Right renal pelvis (tissue), 4 donors: ENCODE measurements at regions not wholly inside any gene's neighbourhood (a gene's known extent, or its start where the extent isn't known, plus 50 kb on each side); places are given as distances from the start of the nearest gene placed in this dataset.

Experiments
- DNase-seq, 4 donors: peaks; one replicate each; pipeline ENCODE4 v3.0.0-alpha.2; 2013; ENCODE audit warnings: low read depth in 4 of 4, low spot score in 3 of 4, missing footprints in 1 of 4

GRCh38 chr3:69540706-69541581, 155.1 kb upstream of the FRMD4B start:
- peak in 1 of 4 donors; percentile 30 for DNase-seq

DNA sequence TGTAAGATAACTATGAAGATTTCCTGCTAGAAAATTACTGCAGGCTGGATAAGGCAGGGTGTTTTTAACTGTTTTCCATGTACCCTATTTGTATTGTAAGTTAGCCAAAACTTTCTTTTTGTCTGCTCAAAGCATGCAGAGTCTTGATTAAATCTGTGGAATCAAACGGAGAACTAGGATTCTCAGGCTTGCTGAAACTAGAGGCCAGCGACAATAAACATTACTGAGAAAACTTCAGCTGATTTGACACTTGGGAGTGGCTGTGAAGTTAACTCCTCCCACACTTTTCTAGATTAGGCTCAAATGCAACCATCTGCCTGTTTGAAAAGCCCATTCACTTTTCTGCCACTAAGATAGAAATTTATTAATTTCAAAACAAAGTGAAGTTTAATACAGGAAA, 153.2 kb upstream of the FRMD4B start:
- DNase-seq: no peak

DNA sequence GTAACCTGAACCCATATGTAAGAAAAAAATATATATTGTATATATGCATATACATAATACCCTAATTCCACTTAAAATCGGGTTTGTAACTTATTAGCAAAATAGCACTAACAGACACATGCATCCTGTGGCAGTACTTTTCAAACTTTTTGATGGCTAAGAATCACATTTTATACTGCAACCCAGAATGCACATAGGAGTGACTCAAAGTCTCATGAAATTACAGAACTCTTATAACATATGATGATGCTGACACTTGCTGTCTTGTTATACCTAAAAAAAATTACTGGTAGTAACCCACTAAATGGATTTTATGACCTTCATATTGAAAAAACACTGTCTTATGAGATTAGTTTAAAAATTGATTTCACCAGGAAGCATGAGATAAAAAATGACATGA, 152.4 kb upstream of the FRMD4B start:
- no peak for DNase-seq

DNA sequence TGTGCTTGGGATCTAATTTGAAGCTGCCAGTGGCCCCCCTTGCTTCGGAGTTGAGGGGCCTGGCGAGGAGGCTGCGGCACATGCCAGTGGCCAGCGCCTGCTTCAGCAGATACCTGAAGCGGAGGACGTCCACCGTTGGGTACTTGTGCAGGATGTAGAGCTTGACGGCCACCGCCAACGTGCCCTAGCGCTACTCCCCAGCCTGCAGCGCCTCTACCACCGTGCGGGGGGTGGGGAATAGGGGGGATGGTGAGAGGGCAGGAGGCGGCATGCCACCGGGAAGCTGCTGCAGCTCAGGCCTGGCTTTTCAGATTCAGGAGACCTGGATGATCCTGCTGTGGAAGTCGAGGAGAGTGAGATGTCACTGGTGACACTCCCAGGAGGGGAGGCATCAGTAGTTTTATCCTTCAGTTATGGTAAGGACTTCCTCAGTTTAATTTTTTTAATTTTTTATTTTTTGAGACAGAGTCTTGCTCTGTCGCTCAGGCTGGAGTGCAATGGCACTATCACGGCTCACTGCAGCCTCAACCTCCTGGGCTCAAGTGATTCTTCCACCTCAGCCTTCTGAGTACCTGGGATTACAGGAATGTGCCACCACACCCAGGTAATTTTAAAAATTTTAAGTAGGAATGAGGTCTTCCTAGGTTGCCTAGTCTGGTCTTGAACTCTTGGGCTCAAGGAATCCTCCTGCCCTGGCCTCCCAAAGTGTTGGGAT, 150.6 kb upstream of the FRMD4B start:
- no peak for DNase-seq

DNA sequence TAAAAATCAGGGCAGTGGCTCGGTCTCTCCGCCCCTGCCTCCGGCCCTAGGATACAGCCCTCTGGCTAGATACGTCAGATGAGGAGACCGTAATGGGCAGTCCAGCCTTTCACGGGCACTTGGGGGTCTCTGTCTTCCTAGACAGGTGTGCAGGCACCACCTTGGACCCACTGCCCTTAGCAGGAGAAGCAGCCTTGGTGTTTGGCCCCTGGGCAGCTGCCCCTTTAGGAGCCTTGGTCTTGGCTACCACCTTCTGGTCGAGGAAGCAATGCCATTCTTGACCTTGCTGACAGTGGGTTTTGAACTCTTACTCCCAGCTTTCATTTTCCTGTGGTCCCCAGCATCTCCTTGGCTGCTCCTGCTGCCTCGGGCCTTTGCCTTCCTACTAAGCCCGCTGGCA, 149.7 kb upstream of the FRMD4B start:
- no peak for DNase-seq

DNA sequence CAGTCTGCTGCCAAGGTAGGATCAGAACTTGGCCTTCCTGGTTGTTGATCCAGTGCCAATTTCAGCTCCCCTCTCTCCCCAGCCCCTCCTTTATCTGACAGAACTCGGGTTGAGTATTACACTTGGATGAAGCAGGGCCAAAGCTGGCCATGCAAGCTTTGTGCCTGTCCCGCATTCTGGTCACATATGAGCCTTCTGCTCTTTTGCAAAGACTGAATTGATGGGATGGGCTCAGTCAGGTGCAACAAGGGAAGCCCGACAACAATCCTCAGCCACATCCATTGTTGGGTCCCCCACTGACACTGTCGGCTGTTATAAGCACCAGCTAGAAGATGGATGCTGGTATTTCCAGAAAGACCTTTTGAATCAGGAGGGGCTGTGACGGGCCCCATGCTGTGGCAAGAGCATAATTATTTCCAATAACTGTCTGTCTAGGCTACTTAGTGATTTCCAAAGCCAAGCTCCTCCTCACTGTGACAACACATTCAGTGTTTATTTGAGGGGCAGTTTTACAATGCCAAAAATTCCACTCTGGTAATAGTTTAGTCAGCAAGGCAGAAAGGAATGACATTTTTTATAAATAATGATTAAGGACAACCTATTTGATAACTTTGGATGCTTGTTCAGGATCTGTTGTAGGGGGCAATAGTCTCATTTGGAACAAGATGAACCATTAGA, 146.8 kb upstream of the FRMD4B start:
- no peak for DNase-seq

GRCh38 chr3:69531576-69532546, 146.0 kb upstream of the FRMD4B start:
- DNase-seq: no peak

DNA sequence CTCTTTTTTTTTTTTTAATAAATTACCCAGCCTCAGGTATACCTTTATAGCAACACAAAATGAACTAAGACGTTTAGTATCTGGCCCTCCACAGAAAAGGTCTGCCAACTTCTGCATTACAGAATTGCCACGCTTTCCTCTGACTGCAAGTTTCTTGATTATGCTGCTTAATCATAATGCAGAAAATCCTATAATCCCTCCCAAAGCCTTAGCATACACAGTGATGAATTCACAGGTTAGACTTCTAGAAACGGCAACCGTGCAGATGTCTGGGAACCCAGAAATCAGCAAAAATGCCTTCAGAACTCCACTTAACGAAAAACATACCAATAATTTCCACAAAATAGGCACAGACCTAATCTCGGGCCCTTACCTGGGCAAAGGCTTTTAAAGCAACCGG, 144.7 kb upstream of the FRMD4B start:
- DNase-seq: no peak

DNA sequence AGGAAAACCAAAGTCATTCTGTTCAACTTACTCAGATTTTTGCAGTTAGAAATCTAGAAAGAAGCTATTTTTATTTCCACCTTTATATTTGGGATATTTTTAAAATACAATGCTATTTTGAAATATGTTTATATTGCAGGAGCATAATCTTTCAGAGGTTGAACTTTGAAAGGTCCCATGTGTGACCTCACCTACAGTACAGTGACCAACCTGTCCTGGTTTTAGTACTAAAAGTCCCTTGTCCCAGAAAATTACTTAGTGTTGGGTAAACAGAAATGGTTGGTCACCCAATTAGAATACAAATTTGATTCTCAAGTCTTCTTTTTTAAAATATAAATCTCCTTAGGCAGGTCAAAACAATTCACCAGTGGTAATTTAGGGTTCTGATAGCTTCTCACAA, 141.6 kb upstream of the FRMD4B start:
- DNase-seq: no peak

- no peak for DNase-seq
These were observed 138.9 kb upstream of the FRMD4B start for GRCh38 chr3:69524816-69525215.

- no peak for DNase-seq
These were observed 135.4 kb upstream of the FRMD4B start for GRCh38 chr3:69521286-69521685.

- DNase-seq: no peak
These were observed 125.5 kb upstream of the FRMD4B start for GRCh38 chr3:69511361-69511760.

- peak in 2 of 4 donors; percentile 14 to 31 for DNase-seq
These were observed 124.7 kb upstream of the FRMD4B start for GRCh38 chr3:69510481-69511030.

- DNase-seq: no peak
These were observed 123.4 kb upstream of the FRMD4B start for GRCh38 chr3:69509288-69509687.

GRCh38 chr3:69505770-69506407, 120.0 kb upstream of the FRMD4B start:
- no peak for DNase-seq

DNA sequence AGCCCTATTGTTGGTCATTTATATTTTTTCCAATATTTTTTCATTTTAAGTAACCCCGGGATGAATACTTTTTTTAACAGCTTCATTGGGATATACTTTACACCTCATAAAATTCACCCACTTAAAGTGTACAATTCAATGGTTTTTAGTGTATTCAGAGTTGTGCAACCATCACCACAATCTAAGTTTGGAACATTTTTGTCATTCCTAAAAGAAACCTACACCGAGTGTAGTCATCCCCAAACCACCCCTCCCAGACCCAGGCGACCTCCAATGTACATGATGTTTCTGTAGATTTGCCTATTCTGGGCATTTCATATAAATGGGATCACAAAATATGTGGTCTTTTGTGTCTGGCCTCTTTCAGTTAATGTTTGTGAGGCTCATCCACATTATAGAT, 118.3 kb upstream of the FRMD4B start:
- no peak for DNase-seq

DNA sequence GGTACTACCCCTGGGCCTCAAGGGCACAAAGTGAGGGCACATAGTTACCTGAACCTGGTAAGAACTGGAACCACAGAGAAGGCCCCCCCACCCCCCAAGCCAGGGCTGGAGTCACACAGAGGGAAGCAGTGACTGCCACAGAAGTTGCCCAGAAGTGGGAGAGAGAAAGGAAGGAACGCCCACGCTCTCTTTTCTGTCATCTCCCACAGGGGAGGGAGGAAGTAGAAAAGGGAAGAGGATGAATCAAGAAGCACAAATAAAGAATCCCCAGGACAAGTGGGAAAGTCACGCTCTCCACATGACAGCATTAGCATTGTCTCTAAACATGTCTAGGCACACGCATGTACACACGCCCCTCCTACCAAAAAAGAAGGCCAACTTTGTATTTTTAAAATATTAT, 114.7 kb upstream of the FRMD4B start:
- no peak for DNase-seq

GRCh38 chr3:69499899-69500421, 114.1 kb upstream of the FRMD4B start:
- DNase-seq: no peak

GRCh38 chr3:69499422-69499821, 113.5 kb upstream of the FRMD4B start:
- DNase-seq: no peak
